ENCODE measurements at regions not wholly inside any gene's neighbourhood (a gene's known extent, or its start where the extent isn't known, plus 50 kb on each side); places are given as distances from the start of the nearest gene placed in this dataset.

- Mint-ChIP-seq H3K9me3 (peaks cover 10% of the 10 kb centered on the region), H3K4me1 (ENCODE audit: low read depth) (no peaks in the 10 kb centered on the region), H3K4me3 (ENCODE audit: low read depth) (no peak overlapping the region), H3K27ac (no peak overlapping the region), H3K36me3 (ENCODE audit: low read depth) (no peaks in the 10 kb centered on the region), H3K27me3 (ENCODE audit: low read depth) (no peaks in the 10 kb centered on the region)
- no peak for DNase-seq (ENCODE audit: low spot score)
- intact Hi-C loops (cut with micrococcal nuclease): no loop called here
These were observed 651.1 kb upstream of the TBX3 start for GRCh38 chr12:115335048-115335447.

- intact Hi-C loops (cut with micrococcal nuclease): no loop called here
- H3K9me3 Mint-ChIP-seq: peaks cover 10% of the 10 kb centered on the region
- H3K36me3 Mint-ChIP-seq (ENCODE audit: low read depth): no peaks in the 10 kb centered on the region
- H3K4me3 Mint-ChIP-seq (ENCODE audit: low read depth): no peak overlapping the region
- no peak overlapping the region for H3K27ac Mint-ChIP-seq
- no peaks in the 10 kb centered on the region for H3K4me1 Mint-ChIP-seq (ENCODE audit: low read depth)
- H3K27me3 Mint-ChIP-seq (ENCODE audit: low read depth): no peaks in the 10 kb centered on the region
- DNase-seq (ENCODE audit: low spot score): no peak
These were observed 649.0 kb upstream of the TBX3 start for GRCh38 chr12:115332945-115333344.

- H3K4me1 Mint-ChIP-seq (ENCODE audit: low read depth): no peaks in the 10 kb centered on the region
- intact Hi-C loops (cut with micrococcal nuclease): no loop called here
- H3K4me3 Mint-ChIP-seq (ENCODE audit: low read depth): no peak overlapping the region
- H3K27me3 Mint-ChIP-seq (ENCODE audit: low read depth): no peaks in the 10 kb centered on the region
- DNase-seq (ENCODE audit: low spot score): no peak
- H3K9me3 Mint-ChIP-seq: peaks cover 13% of the 10 kb centered on the region
- H3K27ac Mint-ChIP-seq: no peak overlapping the region
- no peaks in the 10 kb centered on the region for H3K36me3 Mint-ChIP-seq (ENCODE audit: low read depth)
These were observed 641.9 kb upstream of the TBX3 start for GRCh38 chr12:115325858-115326257.

- no peaks in the 10 kb centered on the region for H3K27me3 Mint-ChIP-seq (ENCODE audit: low read depth)
These were observed 641.1 kb upstream of the TBX3 start for GRCh38 chr12:115324949-115325593.

GRCh38 chr12:115323223-115323905 lies 639.4 kb upstream of the TBX3 start:
- intact Hi-C loops (cut with micrococcal nuclease): no loop called here
- H3K9me3 Mint-ChIP-seq: peaks cover 15% of the 10 kb centered on the region
- no peak for DNase-seq (ENCODE audit: low spot score)
- H3K27me3 Mint-ChIP-seq (ENCODE audit: low read depth): no peaks in the 10 kb centered on the region
- H3K36me3 Mint-ChIP-seq (ENCODE audit: low read depth): no peaks in the 10 kb centered on the region
- H3K27ac Mint-ChIP-seq: no peak overlapping the region
- no peak overlapping the region for H3K4me3 Mint-ChIP-seq (ENCODE audit: low read depth)
- no peaks in the 10 kb centered on the region for H3K4me1 Mint-ChIP-seq (ENCODE audit: low read depth)

More at GRCh38 chr12:115324949-115325593, 641.1 kb upstream of the TBX3 start:
- Mint-ChIP-seq H3K4me1 (ENCODE audit: low read depth) (no peaks in the 10 kb centered on the region), H3K36me3 (ENCODE audit: low read depth) (no peaks in the 10 kb centered on the region), H3K9me3 (peaks cover 15% of the 10 kb centered on the region), H3K27ac (no peak overlapping the region), H3K4me3 (ENCODE audit: low read depth) (no peak overlapping the region)
- intact Hi-C loops (cut with micrococcal nuclease): no loop called here
- no peak for DNase-seq (ENCODE audit: low spot score)

GRCh38 chr12:115322275-115322674 lies 638.3 kb upstream of the TBX3 start:
- Mint-ChIP-seq H3K36me3 (ENCODE audit: low read depth) (no peaks in the 10 kb centered on the region), H3K27me3 (ENCODE audit: low read depth) (no peaks in the 10 kb centered on the region), H3K4me3 (ENCODE audit: low read depth) (no peak overlapping the region), H3K27ac (no peak overlapping the region), H3K9me3 (peaks cover 15% of the 10 kb centered on the region), H3K4me1 (ENCODE audit: low read depth) (no peaks in the 10 kb centered on the region)
- no peak for DNase-seq (ENCODE audit: low spot score)
- intact Hi-C loops (cut with micrococcal nuclease): no loop called here

GRCh38 chr12:115320967-115321366 lies 637.0 kb upstream of the TBX3 start:
- Mint-ChIP-seq H3K27me3 (ENCODE audit: low read depth) (no peaks in the 10 kb centered on the region), H3K36me3 (ENCODE audit: low read depth) (no peaks in the 10 kb centered on the region), H3K4me3 (ENCODE audit: low read depth) (no peak overlapping the region), H3K9me3 (peaks cover 15% of the 10 kb centered on the region), H3K4me1 (ENCODE audit: low read depth) (no peaks in the 10 kb centered on the region), H3K27ac (no peak overlapping the region)
- intact Hi-C loops (cut with micrococcal nuclease): no loop called here
- DNase-seq (ENCODE audit: low spot score): no peak

- Mint-ChIP-seq H3K4me3 (ENCODE audit: low read depth) (no peak overlapping the region), H3K27me3 (ENCODE audit: low read depth) (no peaks in the 10 kb centered on the region), H3K9me3 (peaks cover 12% of the 10 kb centered on the region), H3K36me3 (ENCODE audit: low read depth) (no peaks in the 10 kb centered on the region), H3K27ac (no peak overlapping the region), H3K4me1 (ENCODE audit: low read depth) (no peaks in the 10 kb centered on the region)
- intact Hi-C loops (cut with micrococcal nuclease): no loop called here
- DNase-seq (ENCODE audit: low spot score): no peak
These were observed 636.5 kb upstream of the TBX3 start for GRCh38 chr12:115320451-115320850.

GRCh38 chr12:115319446-115320040 lies 635.6 kb upstream of the TBX3 start:
- no peak overlapping the region for H3K27ac Mint-ChIP-seq

GRCh38 chr12:115313929-115314328 lies 630.0 kb upstream of the TBX3 start:
- Mint-ChIP-seq H3K27me3 (ENCODE audit: low read depth) (no peaks in the 10 kb centered on the region), H3K4me1 (ENCODE audit: low read depth) (no peaks in the 10 kb centered on the region), H3K36me3 (ENCODE audit: low read depth) (no peaks in the 10 kb centered on the region), H3K27ac (no peak overlapping the region), H3K9me3 (no peaks in the 10 kb centered on the region), H3K4me3 (ENCODE audit: low read depth) (no peak overlapping the region)
- no peak for DNase-seq (ENCODE audit: low spot score)
- intact Hi-C loops (cut with micrococcal nuclease): no loop called here

More at GRCh38 chr12:115319446-115320040, 635.6 kb upstream of the TBX3 start:
- Mint-ChIP-seq H3K36me3 (ENCODE audit: low read depth) (no peaks in the 10 kb centered on the region), H3K27me3 (ENCODE audit: low read depth) (no peaks in the 10 kb centered on the region), H3K4me3 (ENCODE audit: low read depth) (no peak overlapping the region), H3K4me1 (ENCODE audit: low read depth) (no peaks in the 10 kb centered on the region), H3K9me3 (peaks cover 12% of the 10 kb centered on the region)
- DNase-seq (ENCODE audit: low spot score): no peak
- intact Hi-C loops (cut with micrococcal nuclease): no loop called here

- no peak for DNase-seq (ENCODE audit: low spot score)
- no peaks in the 10 kb centered on the region for H3K9me3 Mint-ChIP-seq
- H3K27me3 Mint-ChIP-seq (ENCODE audit: low read depth): no peaks in the 10 kb centered on the region
- H3K27ac Mint-ChIP-seq: no peak overlapping the region
- no peak overlapping the region for H3K4me3 Mint-ChIP-seq (ENCODE audit: low read depth)
- H3K36me3 Mint-ChIP-seq (ENCODE audit: low read depth): no peaks in the 10 kb centered on the region
- no peaks in the 10 kb centered on the region for H3K4me1 Mint-ChIP-seq (ENCODE audit: low read depth)
- intact Hi-C loops (cut with micrococcal nuclease): no loop called here
These were observed 628.9 kb upstream of the TBX3 start for GRCh38 chr12:115312901-115313300.

- Mint-ChIP-seq H3K36me3 (ENCODE audit: low read depth) (no peaks in the 10 kb centered on the region), H3K9me3 (no peaks in the 10 kb centered on the region), H3K4me1 (ENCODE audit: low read depth) (no peaks in the 10 kb centered on the region), H3K27me3 (ENCODE audit: low read depth) (no peaks in the 10 kb centered on the region), H3K4me3 (ENCODE audit: low read depth) (no peak overlapping the region), H3K27ac (no peak overlapping the region)
- no peak for DNase-seq (ENCODE audit: low spot score)
- intact Hi-C loops (cut with micrococcal nuclease): no loop called here
These were observed 627.9 kb upstream of the TBX3 start for GRCh38 chr12:115311875-115312274.

- intact Hi-C loops (cut with micrococcal nuclease): no loop called here
- H3K4me1 Mint-ChIP-seq (ENCODE audit: low read depth): no peaks in the 10 kb centered on the region
- no peaks in the 10 kb centered on the region for H3K36me3 Mint-ChIP-seq (ENCODE audit: low read depth)
- no peaks in the 10 kb centered on the region for H3K27me3 Mint-ChIP-seq (ENCODE audit: low read depth)
- H3K4me3 Mint-ChIP-seq (ENCODE audit: low read depth): no peak overlapping the region
- H3K9me3 Mint-ChIP-seq: no peaks in the 10 kb centered on the region
- DNase-seq (ENCODE audit: low spot score): no peak
- no peak overlapping the region for H3K27ac Mint-ChIP-seq
These were observed 624.9 kb upstream of the TBX3 start for GRCh38 chr12:115308918-115309317.

Measured in activated T-helper 2 cell treated with anti-CD3 and anti-CD28 coated beads, Interferon-gamma antibody, Interleukin-2, Interleukin-4, amounts not matched to agents 10 μg/mL and 5 μg/mL and 100 μg/mL, durations not matched to agents 14 hours and 24 hours and 36 hours (primary cell).